Panc1 (cell line): ENCODE measurements at regions not wholly inside any gene's neighbourhood (a gene's known extent, or its start where the extent isn't known, plus 50 kb on each side); places are given as distances from the start of the nearest gene placed in this dataset.

ENCODE experiments used
- CTCF ChIP-seq: fragments of 450-650 bp; IDR thresholded peaks from 2 replicates; pipeline ENCODE4 v1.5.1; 2017; ENCODE audit warnings: mild to moderate bottlenecking
- POLR2AphosphoS5 ChIP-seq: IDR thresholded peaks from 2 replicates; pipeline ENCODE4 v1.6.1; 2012; ENCODE audit warnings: mild to moderate bottlenecking, low read depth, low read length, moderate library complexity
- REST ChIP-seq, 2 experiments: IDR thresholded peaks; 2 replicates each; pipeline ENCODE4 v1.6.1; 2011 to 2012; ENCODE audit warnings: low read depth in 2 of 2, control low read depth in 1 of 2, low read length in 1 of 2, mild to moderate bottlenecking in 1 of 2, moderate library complexity in 1 of 2; ENCODE audit not compliant: insufficient read depth in 1 of 2
- SIN3A ChIP-seq: IDR thresholded peaks from 2 replicates; pipeline ENCODE4 v1.6.1; 2012; ENCODE audit warnings: low read depth, mild to moderate bottlenecking, low read length, moderate library complexity, borderline replicate concordance; ENCODE audit not compliant: insufficient read depth

DNA sequence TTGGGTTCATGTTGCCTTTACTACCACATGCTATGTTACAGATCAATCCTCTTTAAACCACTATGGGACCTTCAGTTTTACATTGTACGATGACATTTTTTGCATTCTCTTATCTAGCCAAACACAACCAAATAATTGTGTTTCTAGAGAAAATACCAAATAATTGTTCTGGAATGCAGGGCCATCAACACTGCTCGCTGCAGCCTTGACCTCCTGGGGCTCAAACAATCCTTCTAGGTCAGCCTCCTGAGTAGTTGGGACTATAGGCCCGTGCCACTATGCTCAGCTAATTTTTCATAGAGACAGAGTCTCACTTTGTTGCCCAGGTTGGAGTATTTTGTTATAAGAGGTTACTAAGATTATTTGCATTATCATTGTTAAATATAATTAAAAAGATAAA lies 237.5 kb upstream of the PMFBP1 start:
- TF ChIP-seq CTCF = no peak
- no peak for TF ChIP-seq SIN3A
- TF ChIP-seq REST (IDR thresholded peaks at IDR 0.05; ENCODE audit: insufficient read depth in 1 of 2, low read depth in 2 of 2, low read length in 1 of 2) = no peak
- no peak for TF ChIP-seq POLR2AphosphoS5
